ENCODE measurements at regions not wholly inside any gene's neighbourhood (a gene's known extent, or its start where the extent isn't known, plus 50 kb on each side); places are given as distances from the start of the nearest gene placed in this dataset.

DNA sequence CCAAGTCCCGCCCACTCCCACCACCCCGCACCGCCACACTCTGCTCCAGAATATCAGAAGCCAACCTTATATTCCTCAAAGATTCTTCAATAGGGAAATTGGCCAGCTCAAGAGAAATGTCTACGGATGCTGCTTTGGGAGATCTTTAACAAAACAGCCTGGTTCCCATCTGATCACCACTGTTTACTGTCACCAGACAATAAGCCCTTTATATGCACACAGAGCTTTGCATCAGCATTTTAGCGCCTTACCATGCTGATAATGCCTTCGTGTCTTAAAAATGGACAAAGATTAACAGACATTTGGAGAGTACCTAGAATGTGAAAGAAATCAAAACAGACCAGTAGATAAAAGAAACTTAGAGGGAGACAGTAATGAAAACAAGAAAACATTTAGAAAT, 141.7 kb upstream of the SYT6 start:
- Histone ChIP-seq H3K4me3 (ENCODE audit: low read length) (no peak overlapping the region), H3K4me1 (ENCODE audit: insufficient read depth, low read length) (no peaks in the 10 kb centered on the region), H3K36me3 (ENCODE audit: low read depth, low read length) (no peaks in the 10 kb centered on the region), H3K4me2 (ENCODE audit: low read length) (no peak overlapping the region), H3K79me2 (ENCODE audit: low read length) (no peaks in the 10 kb centered on the region), H3F3A (ENCODE audit: low read length, unreplicated experiment) (no peaks in the 10 kb centered on the region), H4K20me1 (ENCODE audit: low read length) (no peaks in the 10 kb centered on the region), H3K9me3 (ENCODE audit: low read length) (no peaks in the 10 kb centered on the region), H3K9me2 (replicated peaks; ENCODE audit: low read length) (no peaks in the 10 kb centered on the region), H2AFZ (ENCODE audit: low read length) (no peak overlapping the region), H3K27me3 (ENCODE audit: low read length) (peaks cover 75% of the 10 kb centered on the region), H3K27ac (ENCODE audit: low read length) (no peak overlapping the region), H3K9ac (ENCODE audit: low read length) (no peak overlapping the region)
- intact Hi-C loops (cut with micrococcal nuclease), result no loop called here
- POLR2A ChIA-PET (ENCODE audit: unreplicated experiment), result no interaction called here
- DNase-seq (no peak), ATAC-seq (no peak)
- CTCF ChIA-PET, result interaction anchor here (0.6 kb wide), 1 partner anchor 318 kb away, joined by 3 read pairs; no protein-coding TSS in a partner anchor
- no TSS peak for BruUV-seq (replicated peaks)
- TF ChIP-seq EZH2phosphoT487 (IDR thresholded peaks at IDR 0.05; ENCODE audit: borderline replicate concordance, low read length) (no peak), EZH2 (IDR thresholded peaks at IDR 0.05; ENCODE audit: low read length, unreplicated experiment) (no peak)
- TF ChIP-seq, protein P1, sequence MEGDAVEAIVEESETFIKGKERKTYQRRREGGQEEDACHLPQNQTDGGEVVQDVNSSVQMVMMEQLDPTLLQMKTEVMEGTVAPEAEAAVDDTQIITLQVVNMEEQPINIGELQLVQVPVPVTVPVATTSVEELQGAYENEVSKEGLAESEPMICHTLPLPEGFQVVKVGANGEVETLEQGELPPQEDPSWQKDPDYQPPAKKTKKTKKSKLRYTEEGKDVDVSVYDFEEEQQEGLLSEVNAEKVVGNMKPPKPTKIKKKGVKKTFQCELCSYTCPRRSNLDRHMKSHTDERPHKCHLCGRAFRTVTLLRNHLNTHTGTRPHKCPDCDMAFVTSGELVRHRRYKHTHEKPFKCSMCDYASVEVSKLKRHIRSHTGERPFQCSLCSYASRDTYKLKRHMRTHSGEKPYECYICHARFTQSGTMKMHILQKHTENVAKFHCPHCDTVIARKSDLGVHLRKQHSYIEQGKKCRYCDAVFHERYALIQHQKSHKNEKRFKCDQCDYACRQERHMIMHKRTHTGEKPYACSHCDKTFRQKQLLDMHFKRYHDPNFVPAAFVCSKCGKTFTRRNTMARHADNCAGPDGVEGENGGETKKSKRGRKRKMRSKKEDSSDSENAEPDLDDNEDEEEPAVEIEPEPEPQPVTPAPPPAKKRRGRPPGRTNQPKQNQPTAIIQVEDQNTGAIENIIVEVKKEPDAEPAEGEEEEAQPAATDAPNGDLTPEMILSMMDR (conservative IDR thresholded peaks at IDR 0.05; ENCODE audit: low read depth, low read length), result no peak

DNA sequence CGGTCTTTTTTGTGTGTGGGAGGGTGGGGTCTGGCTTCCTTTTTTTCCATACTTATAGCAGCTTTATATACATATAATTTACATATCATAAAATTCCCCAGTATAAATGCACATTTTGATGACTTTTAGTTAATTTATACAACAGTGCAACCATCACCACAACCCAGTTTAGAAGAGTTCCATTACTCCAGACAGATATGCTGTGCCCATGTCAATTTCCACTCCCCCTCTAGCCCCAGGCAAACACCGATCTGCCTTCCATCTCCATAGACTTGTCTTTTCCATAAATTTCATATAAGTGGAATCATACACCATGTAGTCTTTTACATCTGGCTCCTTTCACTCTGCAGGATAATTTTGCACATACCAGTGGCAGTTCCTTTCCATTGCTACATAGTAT, 139.2 kb upstream of the SYT6 start:
- CTCF ChIA-PET, result no interaction called here
- no TSS peak for BruUV-seq (replicated peaks)

GRCh38 chr1:114292194-114292593, 138.5 kb upstream of the SYT6 start:
- Histone ChIP-seq H3K36me3 (ENCODE audit: low read depth, low read length) (no peaks in the 10 kb centered on the region), H3K9ac (ENCODE audit: low read length) (no peak overlapping the region), H3K27me3 (ENCODE audit: low read length) (peaks cover 53% of the 10 kb centered on the region; the same call in 1 of the 2 replicates), H3F3A (ENCODE audit: low read length, unreplicated experiment) (no peaks in the 10 kb centered on the region), H4K20me1 (ENCODE audit: low read length) (no peaks in the 10 kb centered on the region), H3K27ac (ENCODE audit: low read length) (no peak overlapping the region), H2AFZ (ENCODE audit: low read length) (no peak overlapping the region), H3K79me2 (ENCODE audit: low read length) (no peaks in the 10 kb centered on the region), H3K4me1 (ENCODE audit: insufficient read depth, low read length) (no peaks in the 10 kb centered on the region), H3K9me2 (replicated peaks; ENCODE audit: low read length) (no peaks in the 10 kb centered on the region), H3K4me3 (ENCODE audit: low read length) (no peak overlapping the region), H3K4me2 (ENCODE audit: low read length) (no peak overlapping the region), H3K9me3 (ENCODE audit: low read length) (no peaks in the 10 kb centered on the region)
- TF ChIP-seq EZH2 (IDR thresholded peaks at IDR 0.05; ENCODE audit: low read length, unreplicated experiment) (no peak), EZH2phosphoT487 (IDR thresholded peaks at IDR 0.05; ENCODE audit: borderline replicate concordance, low read length) (no peak)
- TF ChIP-seq, protein P1 (conservative IDR thresholded peaks at IDR 0.05; ENCODE audit: low read depth, low read length), result no peak
- CTCF ChIA-PET, result interaction anchor here (1.0 kb wide), 1 partner anchor 9 kb away, joined by 10 read pairs; no protein-coding TSS in a partner anchor
- intact Hi-C loops (cut with micrococcal nuclease), result no loop called here
- POLR2A ChIA-PET (ENCODE audit: unreplicated experiment), result no interaction called here
- ATAC-seq (no peak), DNase-seq (no peak)
- BruUV-seq (replicated peaks), result no TSS peak

More for the DNA sequence above, 139.2 kb upstream of the SYT6 start:
- no peak overlapping the region for H2AFZ ChIP-seq (ENCODE audit: low read length)
- H4K20me1 ChIP-seq (ENCODE audit: low read length), result no peaks in the 10 kb centered on the region
- no peaks in the 10 kb centered on the region for H3K4me1 ChIP-seq (ENCODE audit: insufficient read depth, low read length)
- intact Hi-C loops (cut with micrococcal nuclease), result no loop called here
- H3K79me2 ChIP-seq (ENCODE audit: low read length), result no peaks in the 10 kb centered on the region
- TF ChIP-seq, protein P1 (conservative IDR thresholded peaks at IDR 0.05; ENCODE audit: low read depth, low read length), result no peak
- TF ChIP-seq EZH2phosphoT487 (IDR thresholded peaks at IDR 0.05; ENCODE audit: borderline replicate concordance, low read length) (no peak), EZH2 (IDR thresholded peaks at IDR 0.05; ENCODE audit: low read length, unreplicated experiment) (no peak)
- DNase-seq (no peak), ATAC-seq (no peak)
- no peaks in the 10 kb centered on the region for H3F3A ChIP-seq (ENCODE audit: low read length, unreplicated experiment)
- POLR2A ChIA-PET (ENCODE audit: unreplicated experiment), result no interaction called here
- no peak overlapping the region for H3K4me3 ChIP-seq (ENCODE audit: low read length)
- no peaks in the 10 kb centered on the region for H3K36me3 ChIP-seq (ENCODE audit: low read depth, low read length)
- no peak overlapping the region for H3K27ac ChIP-seq (ENCODE audit: low read length)
- no peaks in the 10 kb centered on the region for H3K9me3 ChIP-seq (ENCODE audit: low read length)
- H3K4me2 ChIP-seq (ENCODE audit: low read length), result no peak overlapping the region
- H3K9me2 ChIP-seq (replicated peaks; ENCODE audit: low read length), result no peaks in the 10 kb centered on the region
- H3K9ac ChIP-seq (ENCODE audit: low read length), result no peak overlapping the region
- peaks cover 59% of the 10 kb centered on the region; the same call in 1 of the 2 replicates for H3K27me3 ChIP-seq (ENCODE audit: low read length)
